AG10803 (cell line): ENCODE measurements at regions not wholly inside any gene's neighbourhood (a gene's known extent, or its start where the extent isn't known, plus 50 kb on each side); places are given as distances from the start of the nearest gene placed in this dataset.
"Not testable (repeated sequence)": the region's sequence is repeated elsewhere in the genome, so short reads cannot be mapped to it uniquely, and the experiment has no call there.

Experiments used
- DNase-seq: peaks from one replicate; pipeline ENCODE4 v3.0.0; 2010; ENCODE audit warnings: low read depth
- H3K4me3 ChIP-seq: 2 replicates; pipeline ENCODE4 v1.5.1; 2011; ENCODE audit warnings: mild to moderate bottlenecking, low read length, control low read depth
- CTCF ChIP-seq: conservative IDR thresholded peaks from 2 replicates; pipeline ENCODE4 v1.5.1; 2011; ENCODE audit warnings: mild to moderate bottlenecking, low read length, control low read depth, inconsistent platforms

- no peak overlapping the region for H3K4me3 ChIP-seq
- no peak for TF ChIP-seq CTCF
- DNase-seq: no peak
Measured at GRCh38 chr7:42543953-42544352, 306.9 kb upstream of the GLI3 start.

- DNase-seq: peak; percentile 11
- not testable (repeated sequence) for H3K4me3 ChIP-seq
Measured at GRCh38 chr7:42542446-42542845, 305.4 kb upstream of the GLI3 start.

DNA sequence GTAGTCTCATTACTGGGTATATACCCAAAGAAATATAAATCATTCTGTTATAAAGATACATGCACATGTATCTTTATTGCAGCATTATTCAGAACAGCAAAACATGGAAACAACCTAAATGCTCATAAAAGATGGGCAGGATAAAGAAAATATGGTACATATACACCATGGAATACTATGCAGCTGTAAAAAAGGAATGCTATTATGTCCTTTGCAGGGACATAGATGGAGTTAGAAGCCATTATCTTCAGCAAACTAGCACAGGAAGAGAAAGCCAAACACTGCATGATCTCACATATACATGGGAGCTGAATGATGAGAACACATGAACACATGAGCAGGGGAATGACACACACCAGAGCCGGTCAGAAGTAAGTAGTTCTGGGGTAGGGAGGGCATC is 297.4 kb upstream of the GLI3 start:
- DNase-seq: no peak
- H3K4me3 ChIP-seq: no peak overlapping the region
- no peak for TF ChIP-seq CTCF

GRCh38 chr7:42527004-42527403 is 290.0 kb upstream of the GLI3 start:
- no peak for DNase-seq
- no peak for TF ChIP-seq CTCF
- no peak overlapping the region for H3K4me3 ChIP-seq

GRCh38 chr7:42522227-42522991 is 285.4 kb upstream of the GLI3 start:
- no peak for TF ChIP-seq CTCF
- no peak overlapping the region for H3K4me3 ChIP-seq
- no peak for DNase-seq

- DNase-seq: peak; percentile 51
Measured at GRCh38 chr7:42511027-42511426, 274.0 kb upstream of the GLI3 start.

DNA sequence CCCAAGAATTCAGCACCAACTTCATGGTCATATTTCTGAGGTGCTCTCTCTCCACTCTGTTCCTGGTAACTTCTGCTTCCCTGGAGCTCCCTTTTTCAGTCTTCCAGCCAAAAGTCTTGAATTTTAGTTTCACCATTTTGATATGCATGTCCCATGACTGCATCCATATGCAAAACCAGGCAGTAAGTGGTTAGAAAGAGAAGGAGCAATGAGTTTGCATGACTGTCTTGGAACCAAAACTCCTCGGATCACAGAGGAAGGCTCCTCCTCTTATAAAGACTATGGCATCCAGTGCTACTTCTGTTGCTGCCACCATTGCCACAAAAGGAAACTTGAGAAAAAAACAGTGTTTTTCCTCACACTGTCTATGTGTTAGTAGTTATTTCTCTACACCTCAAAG is 269.1 kb upstream of the GLI3 start:
- DNase-seq: no peak
- H3K4me3 ChIP-seq: no peak overlapping the region
- no peak for TF ChIP-seq CTCF

More at GRCh38 chr7:42511027-42511426, 274.0 kb upstream of the GLI3 start:
- TF ChIP-seq CTCF: no peak
- H3K4me3 ChIP-seq: no peak overlapping the region
